Right atrium auricular region (tissue), 2 donors: ENCODE measurements at regions not wholly inside any gene's neighbourhood (a gene's known extent, or its start where the extent isn't known, plus 50 kb on each side); places are given as distances from the start of the nearest gene placed in this dataset.

ENCODE experiments used
- DNase-seq: peaks from one replicate; pipeline ENCODE4 v3.0.0-alpha.2; 2019; ENCODE audit warnings: low spot score
- H3K27ac ChIP-seq, 2 donors: fragments of 200-600 bp; sonication (generic); 1 replicate in 1 of 2; 2 replicates in 1 of 2; pipeline ENCODE4 v1.5.1; 2016 to 2019
- H3K27me3 ChIP-seq, 2 donors: fragments of 200-600 bp; sonication (generic); one replicate each; pipeline versions ENCODE4 v1.5.1 to v1.6.0; 2017 to 2019
- H3K36me3 ChIP-seq: fragments of 200-600 bp; sonication (generic); one replicate; pipeline ENCODE4 v1.5.1; 2016
- H3K4me1 ChIP-seq, 2 donors: fragments of 200-600 bp; sonication (generic); one replicate each; pipeline versions ENCODE4 v1.5.1 to v1.6.0; 2017 to 2019
- H3K4me3 ChIP-seq, 2 donors: fragments of 200-600 bp; sonication (generic); 1 replicate in 1 of 2; 2 replicates in 1 of 2; pipeline ENCODE4 v1.5.1; 2017 to 2019; ENCODE audit warnings: mild to moderate bottlenecking in 1 of 2, moderate library complexity in 1 of 2
- H3K9me3 ChIP-seq, 2 donors: fragments of 200-600 bp; sonication (generic); one replicate each; pipeline ENCODE4 v1.5.1; 2019
- TF ChIP-seq, protein P1 (sequence below), 2 donors: fragments of 200-600 bp; sonication (generic); IDR thresholded peaks; one replicate each; pipeline ENCODE4 v1.5.1; 2019; ENCODE audit warnings: antibody characterized with exemption in 2 of 2

DNA sequence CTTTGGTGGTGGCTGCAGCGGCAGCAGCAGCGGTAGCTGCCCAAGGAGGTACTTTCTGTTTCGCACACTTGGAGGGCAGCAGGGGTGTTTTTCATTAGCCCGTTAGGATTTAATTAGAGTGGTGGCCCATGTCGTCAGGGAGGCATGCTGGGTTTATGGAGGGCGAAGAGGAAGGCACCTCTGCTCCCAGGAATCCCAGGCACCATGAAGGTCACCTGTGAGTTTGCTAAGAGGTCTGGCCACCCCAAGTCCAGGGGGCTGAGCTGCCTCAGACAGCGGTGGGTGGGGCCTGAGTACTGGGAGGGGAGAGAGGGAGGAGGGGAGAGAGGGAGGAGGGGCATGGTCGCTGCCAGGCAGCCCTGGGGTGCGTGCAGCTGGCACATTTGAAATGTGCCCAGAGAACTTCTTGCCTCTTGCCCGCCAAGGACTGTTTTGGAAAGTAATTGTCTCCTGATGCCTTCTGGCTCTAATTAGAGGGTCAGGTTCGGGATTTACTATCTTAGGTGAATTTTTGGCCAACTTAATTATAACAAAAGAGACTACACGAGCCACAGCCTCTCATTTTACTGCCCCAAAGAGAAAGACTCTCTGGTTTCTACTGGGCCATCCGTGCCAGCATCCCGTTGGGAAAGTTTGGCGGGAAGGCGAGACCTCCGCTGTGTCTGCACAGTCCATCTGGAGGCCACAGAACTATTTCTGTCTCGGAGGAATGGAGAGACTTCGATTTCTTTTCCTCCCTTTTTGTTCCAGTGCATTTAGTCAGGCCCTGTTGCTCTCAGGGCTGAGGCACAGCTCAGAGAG is 62.0 kb downstream of the GLI2 start:
- no peaks in the 10 kb centered on the region for H3K36me3 ChIP-seq
- H3K4me3 ChIP-seq, result no peak overlapping the region
- H3K4me1 ChIP-seq, result peaks cover 0 to 14% of the 10 kb centered on the region in 2 donors
- no peaks in the 10 kb centered on the region for H3K27me3 ChIP-seq
- H3K27ac ChIP-seq, result no peak overlapping the region
- no peaks in the 10 kb centered on the region for H3K9me3 ChIP-seq
- DNase-seq, result no peak
- TF ChIP-seq, protein P1, sequence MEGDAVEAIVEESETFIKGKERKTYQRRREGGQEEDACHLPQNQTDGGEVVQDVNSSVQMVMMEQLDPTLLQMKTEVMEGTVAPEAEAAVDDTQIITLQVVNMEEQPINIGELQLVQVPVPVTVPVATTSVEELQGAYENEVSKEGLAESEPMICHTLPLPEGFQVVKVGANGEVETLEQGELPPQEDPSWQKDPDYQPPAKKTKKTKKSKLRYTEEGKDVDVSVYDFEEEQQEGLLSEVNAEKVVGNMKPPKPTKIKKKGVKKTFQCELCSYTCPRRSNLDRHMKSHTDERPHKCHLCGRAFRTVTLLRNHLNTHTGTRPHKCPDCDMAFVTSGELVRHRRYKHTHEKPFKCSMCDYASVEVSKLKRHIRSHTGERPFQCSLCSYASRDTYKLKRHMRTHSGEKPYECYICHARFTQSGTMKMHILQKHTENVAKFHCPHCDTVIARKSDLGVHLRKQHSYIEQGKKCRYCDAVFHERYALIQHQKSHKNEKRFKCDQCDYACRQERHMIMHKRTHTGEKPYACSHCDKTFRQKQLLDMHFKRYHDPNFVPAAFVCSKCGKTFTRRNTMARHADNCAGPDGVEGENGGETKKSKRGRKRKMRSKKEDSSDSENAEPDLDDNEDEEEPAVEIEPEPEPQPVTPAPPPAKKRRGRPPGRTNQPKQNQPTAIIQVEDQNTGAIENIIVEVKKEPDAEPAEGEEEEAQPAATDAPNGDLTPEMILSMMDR (IDR thresholded peaks at IDR 0.05), result no peak

GRCh38 chr2:120798567-120799247 is 63.0 kb downstream of the GLI2 start:
- no peaks in the 10 kb centered on the region for H3K9me3 ChIP-seq
- H3K4me3 ChIP-seq, result no peak overlapping the region
- H3K27me3 ChIP-seq, result no peaks in the 10 kb centered on the region
- no peak for DNase-seq
- TF ChIP-seq, protein P1 (IDR thresholded peaks at IDR 0.05), result no peak
- peaks cover 0 to 12% of the 10 kb centered on the region in 2 donors for H3K4me1 ChIP-seq
- H3K27ac ChIP-seq, result no peak overlapping the region
- no peaks in the 10 kb centered on the region for H3K36me3 ChIP-seq

DNA sequence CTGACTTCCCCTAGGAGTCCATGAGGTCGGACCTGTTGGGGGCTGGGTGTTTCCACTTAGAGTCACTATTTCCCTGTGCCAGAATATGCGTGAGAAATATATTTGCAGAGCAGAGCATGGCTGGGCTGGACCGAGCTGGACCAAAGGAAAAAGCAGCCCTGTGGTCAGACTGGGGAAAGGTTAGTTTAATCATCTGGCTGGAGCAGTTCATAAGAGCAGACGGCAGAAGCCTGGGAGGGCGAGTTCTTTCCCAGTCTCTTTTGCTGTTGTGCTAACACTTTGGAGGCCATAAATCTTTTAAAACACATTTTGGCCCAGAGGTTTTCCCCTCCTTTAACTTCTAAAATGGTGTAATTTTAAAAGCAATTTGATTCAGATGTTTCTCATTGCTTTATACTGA is 66.5 kb downstream of the GLI2 start:
- TF ChIP-seq, protein P1 (IDR thresholded peaks at IDR 0.05), result no peak
- peaks cover 0 to 8% of the 10 kb centered on the region in 2 donors for H3K4me1 ChIP-seq
- no peaks in the 10 kb centered on the region for H3K9me3 ChIP-seq
- peak overlapping the region in 1 of 2 donors; percentile 14 for H3K27ac ChIP-seq
- no peak for DNase-seq
- H3K4me3 ChIP-seq, result no peak overlapping the region
- H3K36me3 ChIP-seq, result no peaks in the 10 kb centered on the region
- no peaks in the 10 kb centered on the region for H3K27me3 ChIP-seq

GRCh38 chr2:120802867-120803484 is 67.3 kb downstream of the GLI2 start:
- no peaks in the 10 kb centered on the region for H3K9me3 ChIP-seq
- no peaks in the 10 kb centered on the region for H3K27me3 ChIP-seq
- TF ChIP-seq, protein P1 (IDR thresholded peaks at IDR 0.05), result no peak
- DNase-seq, result no peak
- H3K4me1 ChIP-seq, result peaks cover 0 to 3% of the 10 kb centered on the region in 2 donors
- no peak overlapping the region for H3K4me3 ChIP-seq
- H3K27ac ChIP-seq, result peak overlapping the region in 1 of 2 donors; percentile 14
- no peaks in the 10 kb centered on the region for H3K36me3 ChIP-seq

DNA sequence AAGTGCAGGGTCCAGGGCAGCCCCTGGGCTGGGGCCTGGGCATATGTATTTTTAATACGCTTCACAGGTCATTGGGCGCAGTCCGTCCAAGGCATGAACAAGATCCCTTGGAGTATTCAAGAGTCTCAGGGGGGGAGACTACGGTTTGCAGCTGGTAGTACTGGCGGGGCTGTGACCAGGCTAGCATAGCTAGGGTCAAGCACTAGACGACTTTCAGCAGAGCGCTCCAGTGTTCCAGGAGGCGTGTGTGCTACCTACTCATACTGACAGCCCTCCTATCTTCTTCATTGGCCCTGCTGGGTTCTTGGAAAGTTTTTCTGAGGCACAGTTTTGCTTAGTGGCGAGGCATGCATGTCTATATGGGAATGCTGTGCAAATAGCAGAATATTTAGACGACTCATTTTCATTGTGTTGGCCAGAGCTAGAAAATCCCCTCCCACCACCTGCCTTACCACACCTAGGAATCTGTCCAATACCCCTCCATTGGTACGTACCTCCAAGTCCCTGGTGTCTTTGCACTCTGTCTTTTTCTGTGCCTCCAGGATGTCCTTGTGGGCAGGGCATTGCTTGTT is 68.2 kb downstream of the GLI2 start:
- TF ChIP-seq, protein P1 (IDR thresholded peaks at IDR 0.05), result no peak
- no peak for DNase-seq
- H3K27ac ChIP-seq, result no peak overlapping the region
- no peak overlapping the region for H3K4me3 ChIP-seq
- H3K9me3 ChIP-seq, result no peaks in the 10 kb centered on the region
- no peaks in the 10 kb centered on the region for H3K4me1 ChIP-seq
- no peaks in the 10 kb centered on the region for H3K36me3 ChIP-seq
- no peaks in the 10 kb centered on the region for H3K27me3 ChIP-seq
